ENCODE measurements at regions not wholly inside any gene's neighbourhood (a gene's known extent, or its start where the extent isn't known, plus 50 kb on each side); places are given as distances from the start of the nearest gene placed in this dataset.
A peak's percentile ranks its signal among the peaks of the same experiment; 100 is the strongest.

DNA sequence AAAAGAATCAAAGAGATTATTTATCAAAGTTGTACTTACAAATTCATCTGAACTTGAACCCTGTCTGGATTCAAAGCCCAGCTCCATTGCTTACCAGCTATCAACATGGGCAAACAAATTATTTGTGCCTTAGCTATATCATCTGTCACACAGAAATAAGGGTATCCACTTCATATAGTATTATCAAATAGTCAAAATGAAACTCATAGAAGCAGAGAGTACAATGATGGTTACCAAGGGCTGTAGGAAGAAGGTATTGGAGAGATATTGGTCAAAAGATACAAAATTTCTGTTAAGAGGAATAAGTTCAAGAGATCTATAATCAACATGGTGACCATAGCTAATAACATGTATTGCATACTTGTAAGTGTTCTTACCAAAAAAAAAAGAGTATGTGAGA, 87.8 kb upstream of the CCDC28A start:
- no peaks in the 10 kb centered on the region for H3K27me3 Mint-ChIP-seq (ENCODE audit: low read depth, poor library complexity)
- TF ChIP-seq, protein P1, sequence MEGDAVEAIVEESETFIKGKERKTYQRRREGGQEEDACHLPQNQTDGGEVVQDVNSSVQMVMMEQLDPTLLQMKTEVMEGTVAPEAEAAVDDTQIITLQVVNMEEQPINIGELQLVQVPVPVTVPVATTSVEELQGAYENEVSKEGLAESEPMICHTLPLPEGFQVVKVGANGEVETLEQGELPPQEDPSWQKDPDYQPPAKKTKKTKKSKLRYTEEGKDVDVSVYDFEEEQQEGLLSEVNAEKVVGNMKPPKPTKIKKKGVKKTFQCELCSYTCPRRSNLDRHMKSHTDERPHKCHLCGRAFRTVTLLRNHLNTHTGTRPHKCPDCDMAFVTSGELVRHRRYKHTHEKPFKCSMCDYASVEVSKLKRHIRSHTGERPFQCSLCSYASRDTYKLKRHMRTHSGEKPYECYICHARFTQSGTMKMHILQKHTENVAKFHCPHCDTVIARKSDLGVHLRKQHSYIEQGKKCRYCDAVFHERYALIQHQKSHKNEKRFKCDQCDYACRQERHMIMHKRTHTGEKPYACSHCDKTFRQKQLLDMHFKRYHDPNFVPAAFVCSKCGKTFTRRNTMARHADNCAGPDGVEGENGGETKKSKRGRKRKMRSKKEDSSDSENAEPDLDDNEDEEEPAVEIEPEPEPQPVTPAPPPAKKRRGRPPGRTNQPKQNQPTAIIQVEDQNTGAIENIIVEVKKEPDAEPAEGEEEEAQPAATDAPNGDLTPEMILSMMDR (IDR thresholded peaks at IDR 0.05) = no peak
- no peak overlapping the region for H3K4me3 Mint-ChIP-seq
- peaks cover 1% of the 10 kb centered on the region for H3K36me3 Mint-ChIP-seq (ENCODE audit: low read depth)
- peaks cover 1% of the 10 kb centered on the region for H3K9me3 Mint-ChIP-seq
- H3K4me1 Mint-ChIP-seq = no peaks in the 10 kb centered on the region
- no peak overlapping the region for H3K27ac Mint-ChIP-seq
- no peak for DNase-seq

DNA sequence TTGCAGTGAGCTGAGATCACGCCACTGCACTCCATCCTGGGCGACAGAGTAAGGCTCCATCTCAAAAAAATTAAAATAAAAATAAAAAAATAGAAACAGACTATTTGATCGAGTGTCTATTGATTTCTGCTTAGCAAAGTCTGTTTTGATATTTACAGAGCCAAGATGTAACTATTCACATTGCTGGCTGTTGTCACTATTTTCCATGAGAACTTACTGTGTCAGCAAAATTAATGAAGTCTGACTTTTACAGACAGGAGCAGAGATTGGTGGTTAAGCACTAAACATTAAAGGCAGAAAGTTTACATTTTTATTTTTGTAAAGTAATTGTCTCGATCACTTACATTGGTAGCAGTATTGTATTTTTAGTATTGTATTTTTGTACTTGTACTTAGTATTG, 85.0 kb upstream of the CCDC28A start:
- peaks cover 8% of the 10 kb centered on the region for H3K4me1 Mint-ChIP-seq
- H3K27me3 Mint-ChIP-seq (ENCODE audit: low read depth, poor library complexity) = peaks cover 9% of the 10 kb centered on the region
- TF ChIP-seq, protein P1 (IDR thresholded peaks at IDR 0.05) = no peak
- peaks cover 5% of the 10 kb centered on the region for H3K9me3 Mint-ChIP-seq
- peaks cover 8% of the 10 kb centered on the region for H3K36me3 Mint-ChIP-seq (ENCODE audit: low read depth)
- no peak overlapping the region for H3K4me3 Mint-ChIP-seq
- no peak overlapping the region for H3K27ac Mint-ChIP-seq
- DNase-seq = no peak

DNA sequence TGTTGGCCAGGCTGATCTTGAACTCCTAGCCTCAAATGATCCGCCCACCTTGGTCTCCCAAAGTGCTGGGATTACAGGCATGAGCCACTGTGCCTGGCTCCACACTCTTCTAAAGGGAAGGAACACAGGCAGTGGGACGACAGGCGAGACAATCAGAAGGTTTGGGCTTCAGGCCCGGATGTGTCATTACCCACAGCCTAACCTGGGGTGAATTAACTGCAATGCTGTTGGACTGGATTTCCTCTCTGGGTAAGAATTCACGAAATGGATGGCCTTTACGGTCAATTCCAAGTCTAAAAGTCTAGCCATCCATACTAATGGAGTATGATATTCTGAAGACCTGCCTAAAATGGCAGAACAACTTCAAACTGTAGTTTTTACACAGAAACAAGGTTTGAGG, 83.7 kb upstream of the CCDC28A start:
- peaks cover 17% of the 10 kb centered on the region for H3K27me3 Mint-ChIP-seq (ENCODE audit: low read depth, poor library complexity)
- TF ChIP-seq, protein P1 (IDR thresholded peaks at IDR 0.05) = no peak
- H3K27ac Mint-ChIP-seq = no peak overlapping the region
- H3K4me3 Mint-ChIP-seq = no peak overlapping the region
- no peak for DNase-seq
- H3K9me3 Mint-ChIP-seq = peaks cover 5% of the 10 kb centered on the region
- H3K4me1 Mint-ChIP-seq = peaks cover 14% of the 10 kb centered on the region
- peaks cover 8% of the 10 kb centered on the region for H3K36me3 Mint-ChIP-seq (ENCODE audit: low read depth)

DNA sequence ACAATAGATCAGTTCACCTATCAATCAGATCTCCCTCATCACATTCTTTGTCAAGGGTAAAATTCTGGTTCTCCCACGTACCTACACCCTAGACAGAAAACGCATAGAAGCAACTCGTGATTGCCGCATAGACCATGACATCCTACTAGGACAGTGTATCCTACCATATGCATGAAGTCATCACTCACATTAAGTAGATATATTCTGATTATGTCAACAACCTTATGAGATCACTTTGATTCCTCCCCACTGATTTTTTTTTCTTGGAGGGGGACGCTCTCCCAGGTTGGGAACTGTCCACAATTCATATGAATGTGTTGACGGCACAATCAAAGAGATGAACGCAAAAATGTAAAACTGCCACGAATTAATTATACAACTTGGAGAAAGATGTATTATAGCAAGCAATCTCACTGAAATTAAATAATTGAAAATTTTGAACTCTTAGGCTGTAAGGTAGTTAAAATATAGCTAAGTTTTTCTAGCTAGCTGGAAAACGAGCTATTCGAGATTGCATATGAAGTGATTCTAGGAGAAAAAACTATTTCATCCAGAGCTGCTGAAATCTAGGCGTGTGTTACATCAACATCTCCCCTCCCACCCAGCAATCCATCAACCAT, 82.5 kb upstream of the CCDC28A start:
- no peak for DNase-seq
- H3K4me3 Mint-ChIP-seq = peak overlapping the region; percentile 85
- H3K36me3 Mint-ChIP-seq (ENCODE audit: low read depth) = peaks cover 12% of the 10 kb centered on the region
- TF ChIP-seq, protein P1 (IDR thresholded peaks at IDR 0.05) = no peak
- peaks cover 5% of the 10 kb centered on the region for H3K9me3 Mint-ChIP-seq
- H3K4me1 Mint-ChIP-seq = peaks cover 14% of the 10 kb centered on the region
- peaks cover 17% of the 10 kb centered on the region for H3K27me3 Mint-ChIP-seq (ENCODE audit: low read depth, poor library complexity)
- H3K27ac Mint-ChIP-seq = no peak overlapping the region

DNA sequence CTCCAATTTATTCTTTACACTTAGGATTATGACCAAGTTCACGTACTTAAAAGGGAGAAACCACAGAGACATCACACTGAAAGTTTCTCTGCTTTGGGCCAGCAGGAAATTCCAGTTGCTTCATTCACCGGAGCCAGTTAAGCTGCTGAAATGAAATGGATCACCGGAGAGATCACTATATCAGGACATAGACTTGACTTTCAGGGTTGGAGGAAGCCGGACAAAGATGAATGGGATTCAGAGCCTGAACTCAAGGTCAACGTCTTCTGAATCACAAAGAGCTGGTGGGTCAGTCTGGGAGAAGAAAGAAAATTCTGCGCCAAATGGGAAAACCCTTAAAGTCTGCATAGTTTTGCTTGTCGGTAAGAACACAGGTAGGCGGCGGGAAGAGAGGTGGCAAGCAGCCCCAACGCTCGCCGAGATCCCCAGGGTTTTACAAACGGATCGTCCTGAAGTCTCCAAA, 81.9 kb upstream of the CCDC28A start:
- TF ChIP-seq, protein P1 (IDR thresholded peaks at IDR 0.05) = no peak
- Mint-ChIP-seq H3K36me3 (ENCODE audit: low read depth) (peaks cover 12% of the 10 kb centered on the region), H3K9me3 (peaks cover 5% of the 10 kb centered on the region), H3K4me3 (peak overlapping the region; percentile 85), H3K27me3 (ENCODE audit: low read depth, poor library complexity) (peaks cover 19% of the 10 kb centered on the region), H3K27ac (peak overlapping the region; percentile 13), H3K4me1 (peaks cover 14% of the 10 kb centered on the region)
- DNase-seq = no peak
